ENCODE measurements at regions not wholly inside any gene's neighbourhood (a gene's known extent, or its start where the extent isn't known, plus 50 kb on each side); places are given as distances from the start of the nearest gene placed in this dataset.

GRCh38 chr4:129672941-129673340, 577.0 kb downstream of the C4orf33 start:
- peaks cover 3 to 17% (median 8%) of the 10 kb centered on the region in 7 donors for H3K9me3 Mint-ChIP-seq
- no peaks in the 10 kb centered on the region for H3K4me1 ChIP-seq (ENCODE audit: control insufficient read depth in 1 of 2, insufficient read depth in 2 of 2, low read length in 2 of 2)
- DNase-seq, result no peak
- H3K36me3 Mint-ChIP-seq, result no peaks in the 10 kb centered on the region
- H3K27ac ChIP-seq (ENCODE audit: low read depth in 1 of 2, low read length in 2 of 2), result no peak overlapping the region
- no peak overlapping the region for H3K4me3 Mint-ChIP-seq
- no peaks in the 10 kb centered on the region for H3K79me2 ChIP-seq (ENCODE audit: insufficient read depth, low read length)
- H3K9ac ChIP-seq (ENCODE audit: insufficient read depth, low read length, poor library complexity, severe bottlenecking), result no peak overlapping the region
- H3K9me3 ChIP-seq (replicated peaks in 1 of 2; ENCODE audit: control insufficient read depth in 1 of 2, insufficient read depth in 1 of 2, low read length in 2 of 2), result peaks cover 8 to 11% of the 10 kb centered on the region in 2 donors
- no peaks in the 10 kb centered on the region for H3K4me1 Mint-ChIP-seq
- no peaks in the 10 kb centered on the region for H3K36me3 ChIP-seq (replicated peaks in 1 of 2; ENCODE audit: control insufficient read depth in 1 of 2, insufficient read depth in 2 of 2, low read length in 2 of 2)
- H3K27ac Mint-ChIP-seq, result no peak overlapping the region
- no peak for TF ChIP-seq CTCF (IDR thresholded peaks at IDR 0.05)
- H2AFZ ChIP-seq (ENCODE audit: insufficient read depth, low read depth, low read length, poor library complexity, severe bottlenecking), result no peak overlapping the region
- peaks cover 0 to 1% (median 0%) of the 10 kb centered on the region in 3 donors for H3K27me3 Mint-ChIP-seq (ENCODE audit: low read depth in 3 of 3)
- H3K27me3 ChIP-seq (ENCODE audit: control insufficient read depth in 2 of 2, insufficient read depth in 2 of 2, low read length in 2 of 2), result no peaks in the 10 kb centered on the region
- no peak overlapping the region for H3K4me2 ChIP-seq (replicated peaks; ENCODE audit: extremely low read depth, low read length, poor library complexity, severe bottlenecking)
- H4K20me1 ChIP-seq (ENCODE audit: insufficient read depth, low read length), result no peaks in the 10 kb centered on the region
- H3K4me3 ChIP-seq (replicated peaks in 1 of 3; ENCODE audit: low read depth in 2 of 3, low read length in 3 of 3), result no peak overlapping the region
- intact Hi-C loops (cut with micrococcal nuclease), result no loop called here

- no peaks in the 10 kb centered on the region for H3K4me1 ChIP-seq (ENCODE audit: control insufficient read depth in 1 of 2, insufficient read depth in 2 of 2, low read length in 2 of 2)
- no peak overlapping the region for H3K27ac Mint-ChIP-seq
- H3K9me3 Mint-ChIP-seq, result peaks cover 3 to 20% (median 11%) of the 10 kb centered on the region in 7 donors
- DNase-seq, result no peak
- no peak overlapping the region for H3K4me3 ChIP-seq (replicated peaks in 1 of 3; ENCODE audit: low read depth in 2 of 3, low read length in 3 of 3)
- H3K9ac ChIP-seq (ENCODE audit: insufficient read depth, low read length, poor library complexity, severe bottlenecking), result no peak overlapping the region
- no peak overlapping the region for H2AFZ ChIP-seq (ENCODE audit: insufficient read depth, low read depth, low read length, poor library complexity, severe bottlenecking)
- H3K9me3 ChIP-seq (replicated peaks in 1 of 2; ENCODE audit: control insufficient read depth in 1 of 2, insufficient read depth in 1 of 2, low read length in 2 of 2), result peaks cover 8 to 12% of the 10 kb centered on the region in 2 donors
- H3K27ac ChIP-seq (ENCODE audit: low read depth in 1 of 2, low read length in 2 of 2), result no peak overlapping the region
- no peaks in the 10 kb centered on the region for H3K79me2 ChIP-seq (ENCODE audit: insufficient read depth, low read length)
- no peaks in the 10 kb centered on the region for H4K20me1 ChIP-seq (ENCODE audit: insufficient read depth, low read length)
- no peaks in the 10 kb centered on the region for H3K4me1 Mint-ChIP-seq
- H3K27me3 Mint-ChIP-seq (ENCODE audit: low read depth in 3 of 3), result no peaks in the 10 kb centered on the region
- H3K27me3 ChIP-seq (ENCODE audit: control insufficient read depth in 2 of 2, insufficient read depth in 2 of 2, low read length in 2 of 2), result no peaks in the 10 kb centered on the region
- no peaks in the 10 kb centered on the region for H3K36me3 ChIP-seq (replicated peaks in 1 of 2; ENCODE audit: control insufficient read depth in 1 of 2, insufficient read depth in 2 of 2, low read length in 2 of 2)
- no peak overlapping the region for H3K4me2 ChIP-seq (replicated peaks; ENCODE audit: extremely low read depth, low read length, poor library complexity, severe bottlenecking)
- no peak for TF ChIP-seq CTCF (IDR thresholded peaks at IDR 0.05)
- intact Hi-C loops (cut with micrococcal nuclease), result no loop called here
- no peak overlapping the region for H3K4me3 Mint-ChIP-seq
- no peaks in the 10 kb centered on the region for H3K36me3 Mint-ChIP-seq
- WGBS (ENCODE audit: insufficient coverage), result 100% methylated on average over 1 of the region's 1 CpG
Observed at GRCh38 chr4:129675036-129675435, 579.1 kb downstream of the C4orf33 start.
